ENCODE measurements at regions not wholly inside any gene's neighbourhood (a gene's known extent, or its start where the extent isn't known, plus 50 kb on each side); places are given as distances from the start of the nearest gene placed in this dataset.

GRCh38 chr1:195686764-195687163 is 921.5 kb downstream of the KCNT2 start:
- ATAC-seq (no peak), DNase-seq (ENCODE audit: low read depth, low spot score) (no peak)
- H3K4me3 ChIP-seq (replicated peaks in 1 of 2; ENCODE audit: low read depth in 1 of 2, low read length in 2 of 2) = no peak overlapping the region
- CTCF ChIA-PET = no interaction called here
- H2AFZ ChIP-seq (ENCODE audit: low read depth, low read length, poor library complexity, severe bottlenecking) = no peak overlapping the region
- BruUV-seq (replicated peaks) = no TSS peak
- RAD21 ChIA-PET (ENCODE audit: low non-redundant PET in 1 of 2, low total read pairs in 2 of 2, uncharacterized antibody in 2 of 2, unreplicated experiment in 2 of 2) = no interaction called here
- H3K36me3 ChIP-seq (ENCODE audit: control insufficient read depth in 1 of 2, insufficient read depth in 2 of 2, low read length in 2 of 2) = no peaks in the 10 kb centered on the region
- no peaks in the 10 kb centered on the region for H3K9me3 ChIP-seq (ENCODE audit: control insufficient read depth in 1 of 2, insufficient read depth in 1 of 2, low read depth in 1 of 2, low read length in 2 of 2)
- no peaks in the 10 kb centered on the region for H3K9me2 ChIP-seq (ENCODE audit: insufficient read depth)
- H3K27ac ChIP-seq (ENCODE audit: low read depth, low read length) = no peak overlapping the region
- intact Hi-C loops (cut with micrococcal nuclease) = no loop called here
- no peaks in the 10 kb centered on the region for H4K20me1 ChIP-seq (ENCODE audit: insufficient read depth)
- no peak overlapping the region for H3K4me2 ChIP-seq (ENCODE audit: low read length)
- POLR2A ChIA-PET = no interaction called here
- H3K4me1 ChIP-seq (ENCODE audit: control insufficient read depth in 1 of 2, insufficient read depth in 2 of 2, low read length in 2 of 2) = no peaks in the 10 kb centered on the region
- TF ChIP-seq TCF7L2 (IDR thresholded peaks at IDR 0.05; ENCODE audit: borderline replicate concordance, extremely low read depth, insufficient read depth, insufficient read length) = no peak
- TF ChIP-seq JUND (IDR thresholded peaks at IDR 0.05) = no peak
- TF ChIP-seq ZBTB33 (IDR thresholded peaks at IDR 0.05; ENCODE audit: extremely low read depth, insufficient replicate concordance, low read length) = no peak
- TF ChIP-seq CTCF (IDR thresholded peaks at IDR 0.05 in 2 of 3, conservative IDR thresholded peaks at IDR 0.05 in 1 of 3; ENCODE audit: borderline replicate concordance in 1 of 3, insufficient read depth in 1 of 3, low read depth in 2 of 3, low read length in 2 of 3) = no peak
- no peak for TF ChIP-seq SP1 (IDR thresholded peaks at IDR 0.05; ENCODE audit: low read depth)
- TF ChIP-seq SRF (IDR thresholded peaks at IDR 0.05; ENCODE audit: low read depth) = no peak
- TF ChIP-seq CEBPB (IDR thresholded peaks at IDR 0.05; ENCODE audit: low read depth) = no peak
- TF ChIP-seq EZH2phosphoT487 (IDR thresholded peaks at IDR 0.05; ENCODE audit: borderline replicate concordance) = no peak
- TF ChIP-seq POLR2AphosphoS5 (IDR thresholded peaks at IDR 0.05; ENCODE audit: low read depth, low read length) = no peak
- TF ChIP-seq MAX (IDR thresholded peaks at IDR 0.05) = no peak
- no peak for TF ChIP-seq FOSL1 (IDR thresholded peaks at IDR 0.05; ENCODE audit: low read depth)
- no peak for TF ChIP-seq SIN3A (IDR thresholded peaks at IDR 0.05; ENCODE audit: low read depth)
- TF ChIP-seq POLR2A (IDR thresholded peaks at IDR 0.05; ENCODE audit: borderline replicate concordance, extremely low read depth, insufficient read depth, insufficient read length) = no peak
- TF ChIP-seq REST (IDR thresholded peaks at IDR 0.05; ENCODE audit: low read depth) = no peak
- no peak for TF ChIP-seq YY1 (IDR thresholded peaks at IDR 0.05; ENCODE audit: extremely low read depth, insufficient replicate concordance, low read depth, low read length)
- no peak for TF ChIP-seq ATF3 (IDR thresholded peaks at IDR 0.05)
- no peak for TF ChIP-seq CBX3 (IDR thresholded peaks at IDR 0.05; ENCODE audit: low read depth)
- no peak for TF ChIP-seq EZH2 (IDR thresholded peaks at IDR 0.05)
- H3K27me3 ChIP-seq (ENCODE audit: insufficient read depth, low read length) = no peaks in the 10 kb centered on the region
- H3K79me2 ChIP-seq (ENCODE audit: insufficient read depth, low read length) = no peaks in the 10 kb centered on the region
- no peak overlapping the region for H3K9ac ChIP-seq (ENCODE audit: low read length)

Data from HCT116 (cell line).